GM12874 (cell line): ENCODE measurements at regions not wholly inside any gene's neighbourhood (a gene's known extent, or its start where the extent isn't known, plus 50 kb on each side); places are given as distances from the start of the nearest gene placed in this dataset.

ENCODE experiments used
- TF ChIP-seq, protein P1 (sequence below): IDR thresholded peaks from 2 replicates; pipeline ENCODE4 v1.5.1; 2011; ENCODE audit warnings: low read depth, mild to moderate bottlenecking, control low read depth, low read length, moderate library complexity; ENCODE audit not compliant: insufficient read depth

DNA sequence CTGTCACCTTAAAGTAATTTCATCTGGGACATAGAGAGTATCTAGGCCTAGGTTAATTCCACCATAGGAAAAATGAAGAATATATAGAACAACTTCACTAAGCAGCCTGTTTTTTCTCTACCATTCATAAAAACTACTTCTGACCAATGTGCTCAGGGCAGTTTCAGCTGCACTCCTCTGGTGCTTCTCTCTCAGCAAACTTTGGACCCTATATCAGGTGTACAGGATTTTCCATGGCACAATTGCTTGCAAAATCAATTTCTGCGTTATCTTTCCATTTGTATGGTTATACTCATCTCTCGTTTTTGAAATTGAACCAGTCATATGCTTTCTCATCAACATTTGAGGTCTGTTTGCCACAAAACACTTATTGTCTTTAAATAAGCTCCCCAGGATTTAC is 52.1 kb upstream of the FMR1 start:
- TF ChIP-seq, protein P1, sequence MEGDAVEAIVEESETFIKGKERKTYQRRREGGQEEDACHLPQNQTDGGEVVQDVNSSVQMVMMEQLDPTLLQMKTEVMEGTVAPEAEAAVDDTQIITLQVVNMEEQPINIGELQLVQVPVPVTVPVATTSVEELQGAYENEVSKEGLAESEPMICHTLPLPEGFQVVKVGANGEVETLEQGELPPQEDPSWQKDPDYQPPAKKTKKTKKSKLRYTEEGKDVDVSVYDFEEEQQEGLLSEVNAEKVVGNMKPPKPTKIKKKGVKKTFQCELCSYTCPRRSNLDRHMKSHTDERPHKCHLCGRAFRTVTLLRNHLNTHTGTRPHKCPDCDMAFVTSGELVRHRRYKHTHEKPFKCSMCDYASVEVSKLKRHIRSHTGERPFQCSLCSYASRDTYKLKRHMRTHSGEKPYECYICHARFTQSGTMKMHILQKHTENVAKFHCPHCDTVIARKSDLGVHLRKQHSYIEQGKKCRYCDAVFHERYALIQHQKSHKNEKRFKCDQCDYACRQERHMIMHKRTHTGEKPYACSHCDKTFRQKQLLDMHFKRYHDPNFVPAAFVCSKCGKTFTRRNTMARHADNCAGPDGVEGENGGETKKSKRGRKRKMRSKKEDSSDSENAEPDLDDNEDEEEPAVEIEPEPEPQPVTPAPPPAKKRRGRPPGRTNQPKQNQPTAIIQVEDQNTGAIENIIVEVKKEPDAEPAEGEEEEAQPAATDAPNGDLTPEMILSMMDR = no peak
